NB4 (cell line): ENCODE measurements at regions not wholly inside any gene's neighbourhood (a gene's known extent, or its start where the extent isn't known, plus 50 kb on each side); places are given as distances from the start of the nearest gene placed in this dataset.

ENCODE experiments used
- DNase-seq: peaks from one replicate; pipeline ENCODE4 v3.0.0; 2010; ENCODE audit warnings: low read depth
- H3K4me3 ChIP-seq: one replicate; pipeline ENCODE4 v1.5.1; 2011; ENCODE audit warnings: mild to moderate bottlenecking, low read depth, low read length, moderate library complexity
- MYC ChIP-seq: IDR thresholded peaks from 2 replicates; pipeline ENCODE4 v1.6.1; 2011; ENCODE audit warnings: low read depth, low read length
- POLR2A ChIP-seq: IDR thresholded peaks from 2 replicates; pipeline ENCODE4 v1.6.1; 2011; ENCODE audit warnings: mild to moderate bottlenecking; ENCODE audit not compliant: insufficient read length; ENCODE audit errors: extremely low read depth
- TF ChIP-seq, protein P1 (sequence below): IDR thresholded peaks from one replicate; pipeline ENCODE4 v1.5.1; 2012; ENCODE audit warnings: low read depth, low read length
- TF ChIP-seq, protein P2 (sequence below): IDR thresholded peaks from 2 replicates; pipeline ENCODE4 v1.6.1; 2011; ENCODE audit warnings: low read depth, low read length

DNA sequence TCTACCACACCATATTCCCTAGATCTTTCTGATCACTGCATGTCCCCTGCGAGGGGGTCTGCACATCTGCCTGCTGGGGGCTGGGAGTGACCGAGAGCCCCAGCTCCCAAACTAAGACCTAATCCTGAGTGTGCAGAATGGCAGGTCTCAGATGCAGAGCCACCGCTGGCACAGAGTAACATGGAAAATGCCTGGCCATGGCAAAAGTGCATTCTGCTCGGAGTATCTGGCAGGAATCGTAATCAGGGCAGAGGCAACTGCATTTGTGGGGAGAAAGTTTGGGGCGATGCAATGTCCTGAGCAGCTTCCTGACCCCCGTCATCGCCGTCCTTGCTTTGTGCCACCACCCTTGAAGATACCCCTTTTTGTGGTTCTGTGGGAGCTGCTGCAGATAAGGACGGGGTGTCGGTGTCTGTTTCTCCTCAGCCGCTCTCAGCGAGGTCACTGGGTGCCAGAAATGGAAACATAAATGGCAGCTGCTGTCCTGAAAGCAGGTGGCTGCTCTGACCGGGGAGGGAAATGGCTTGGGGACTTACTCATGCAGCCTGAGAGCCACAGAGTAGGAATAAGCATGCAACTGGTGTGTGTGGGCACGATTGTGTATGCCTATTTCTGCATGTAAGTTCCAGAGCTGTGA lies 157.9 kb downstream of the LY86 start:
- no peak for TF ChIP-seq MYC
- TF ChIP-seq POLR2A, result no peak
- TF ChIP-seq, protein P1, sequence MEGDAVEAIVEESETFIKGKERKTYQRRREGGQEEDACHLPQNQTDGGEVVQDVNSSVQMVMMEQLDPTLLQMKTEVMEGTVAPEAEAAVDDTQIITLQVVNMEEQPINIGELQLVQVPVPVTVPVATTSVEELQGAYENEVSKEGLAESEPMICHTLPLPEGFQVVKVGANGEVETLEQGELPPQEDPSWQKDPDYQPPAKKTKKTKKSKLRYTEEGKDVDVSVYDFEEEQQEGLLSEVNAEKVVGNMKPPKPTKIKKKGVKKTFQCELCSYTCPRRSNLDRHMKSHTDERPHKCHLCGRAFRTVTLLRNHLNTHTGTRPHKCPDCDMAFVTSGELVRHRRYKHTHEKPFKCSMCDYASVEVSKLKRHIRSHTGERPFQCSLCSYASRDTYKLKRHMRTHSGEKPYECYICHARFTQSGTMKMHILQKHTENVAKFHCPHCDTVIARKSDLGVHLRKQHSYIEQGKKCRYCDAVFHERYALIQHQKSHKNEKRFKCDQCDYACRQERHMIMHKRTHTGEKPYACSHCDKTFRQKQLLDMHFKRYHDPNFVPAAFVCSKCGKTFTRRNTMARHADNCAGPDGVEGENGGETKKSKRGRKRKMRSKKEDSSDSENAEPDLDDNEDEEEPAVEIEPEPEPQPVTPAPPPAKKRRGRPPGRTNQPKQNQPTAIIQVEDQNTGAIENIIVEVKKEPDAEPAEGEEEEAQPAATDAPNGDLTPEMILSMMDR, result no peak
- TF ChIP-seq, protein P2, sequence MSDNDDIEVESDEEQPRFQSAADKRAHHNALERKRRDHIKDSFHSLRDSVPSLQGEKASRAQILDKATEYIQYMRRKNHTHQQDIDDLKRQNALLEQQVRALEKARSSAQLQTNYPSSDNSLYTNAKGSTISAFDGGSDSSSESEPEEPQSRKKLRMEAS, result no peak
- H3K4me3 ChIP-seq, result no peak overlapping the region
- peak; percentile 55 for DNase-seq

DNA sequence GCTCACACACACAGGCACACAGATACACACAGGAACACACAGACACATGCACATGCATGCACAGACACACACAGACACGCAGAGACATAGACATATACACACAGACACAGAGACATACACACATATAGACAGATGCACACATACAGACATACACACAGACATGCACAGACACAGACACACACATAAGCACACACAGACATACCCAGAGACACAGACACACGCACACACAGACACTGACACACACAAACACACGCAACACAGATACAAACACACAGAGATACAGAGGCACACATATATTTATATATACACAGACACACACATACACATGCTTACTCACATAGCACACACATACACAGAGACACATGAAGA lies 158.4 kb downstream of the LY86 start:
- TF ChIP-seq, protein P1, result no peak
- TF ChIP-seq MYC (no peak), POLR2A (no peak)
- TF ChIP-seq, protein P2, result no peak
- H3K4me3 ChIP-seq, result no peak overlapping the region
- DNase-seq, result no peak

DNA sequence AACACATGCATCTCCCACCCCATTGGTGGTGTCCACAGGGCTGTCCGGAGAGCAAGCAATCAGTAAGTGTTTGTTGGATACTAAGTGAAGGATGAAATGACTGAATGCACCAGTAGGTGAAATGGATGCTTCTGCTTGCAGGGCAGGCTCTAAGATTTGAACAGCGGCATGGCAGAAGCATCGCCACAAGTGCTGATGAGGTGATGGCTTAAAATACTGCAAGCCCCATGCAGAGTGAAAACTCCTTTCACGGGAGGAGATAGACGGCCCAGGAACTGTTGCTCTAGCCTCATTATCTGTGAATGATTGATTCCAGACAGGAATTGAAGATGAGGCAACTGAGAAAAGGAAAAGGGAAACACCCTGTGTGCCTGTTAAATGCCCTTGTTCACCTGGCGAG lies 158.9 kb downstream of the LY86 start:
- DNase-seq, result no peak
- TF ChIP-seq, protein P1, result no peak
- TF ChIP-seq MYC (no peak), POLR2A (no peak)
- H3K4me3 ChIP-seq, result no peak overlapping the region

DNA sequence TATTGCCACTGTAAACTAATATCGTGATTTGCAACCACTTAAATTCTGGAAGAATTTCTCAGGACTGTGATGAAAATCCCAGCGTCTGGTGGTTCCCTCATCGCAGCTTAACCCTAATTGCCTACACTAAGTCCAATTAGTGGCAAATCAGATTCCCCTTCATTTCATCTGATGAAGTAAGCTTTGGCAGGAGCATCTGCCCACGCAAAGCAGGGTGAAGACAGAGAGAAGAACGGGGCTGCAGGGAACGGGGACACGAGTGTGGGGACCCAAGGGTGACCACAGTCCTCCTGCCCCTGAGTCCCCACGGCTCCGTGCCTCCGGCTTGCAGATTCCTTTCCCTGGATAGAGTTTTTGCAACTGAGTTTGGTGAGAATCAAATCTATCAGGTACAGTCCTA lies 159.5 kb downstream of the LY86 start:
- DNase-seq, result no peak
- peak overlapping the region; percentile 58 for H3K4me3 ChIP-seq
- TF ChIP-seq, protein P2, result no peak
- TF ChIP-seq POLR2A (no peak), MYC (no peak)
- TF ChIP-seq, protein P1, result no peak

DNA sequence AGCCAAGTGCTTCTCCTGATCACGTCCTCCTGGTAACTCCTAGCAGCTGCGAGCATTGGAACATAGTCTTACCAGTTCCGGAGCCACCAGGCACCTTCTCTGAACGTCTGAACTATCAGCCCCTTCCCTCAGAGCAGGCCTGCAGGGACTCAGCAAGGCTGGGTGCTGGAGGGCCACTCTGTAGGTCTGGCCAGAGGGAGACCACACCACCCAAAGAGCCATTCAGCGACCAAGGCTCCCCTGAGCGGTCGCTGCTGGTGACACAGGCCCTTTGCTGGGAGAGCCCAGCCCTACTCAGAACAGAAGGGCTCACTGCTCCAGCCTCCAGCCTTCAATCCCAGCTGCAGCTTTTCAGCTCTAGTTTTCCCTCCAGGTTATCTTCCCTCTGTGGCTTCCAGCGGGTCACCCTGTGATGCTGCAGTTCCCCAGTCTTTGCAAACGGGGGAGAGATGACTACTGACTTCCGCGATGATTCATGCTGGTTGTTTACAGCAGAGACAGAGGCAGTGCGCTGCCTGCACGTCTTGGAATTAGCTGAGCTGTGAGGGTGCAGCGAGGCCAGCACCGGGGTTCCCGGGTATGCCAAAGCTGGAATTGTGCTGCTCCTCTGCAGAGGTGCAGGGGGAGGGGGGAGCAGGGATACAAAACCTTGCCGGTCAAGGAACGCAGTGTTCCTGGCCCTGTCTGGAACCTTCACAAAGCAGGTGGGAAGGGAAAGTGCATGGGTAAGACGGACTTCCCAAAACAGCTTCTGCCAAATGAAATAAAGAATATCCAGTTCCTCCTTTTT lies 161.4 kb downstream of the LY86 start:
- peak overlapping the region; percentile 58 for H3K4me3 ChIP-seq
- TF ChIP-seq, protein P1, result no peak
- TF ChIP-seq POLR2A, result peak; percentile 41
- TF ChIP-seq, protein P2, result peak; percentile 7; the same call in 1 of the 2 replicates
- no peak for TF ChIP-seq MYC
- peak; percentile 97 for DNase-seq
